HCT116 (cell line): ENCODE measurements at regions not wholly inside any gene's neighbourhood (a gene's known extent, or its start where the extent isn't known, plus 50 kb on each side); places are given as distances from the start of the nearest gene placed in this dataset.
"Not testable (repeated sequence)": the region's sequence is repeated elsewhere in the genome, so short reads cannot be mapped to it uniquely, and the experiment has no call there.

Source experiments
- EZH2 ChIP-seq: fragments of 200-600 bp; sonication (generic); IDR thresholded peaks from 2 replicates; pipeline ENCODE4 v1.6.1; 2017; ENCODE audit warnings: antibody characterized with exemption, mixed run types
- JUND ChIP-seq: IDR thresholded peaks from 2 replicates; pipeline ENCODE4 v1.6.1; 2012
- POLR2AphosphoS5 ChIP-seq: IDR thresholded peaks from 2 replicates; pipeline ENCODE4 v1.6.1; 2011; ENCODE audit warnings: mild to moderate bottlenecking, low read depth, low read length, moderate library complexity
- YY1 ChIP-seq: IDR thresholded peaks from 2 replicates; pipeline ENCODE4 v1.6.1; 2011; ENCODE audit warnings: low read length, low read depth, moderate library complexity, mild to moderate bottlenecking; ENCODE audit not compliant: insufficient replicate concordance; ENCODE audit errors: extremely low read depth
- TF ChIP-seq, protein P1 (sequence below), 3 experiments: fragments of 200-600 bp in 1 of 3; sonication (generic) in 1 of 3; IDR thresholded peaks in 2 of 3; conservative IDR thresholded peaks in 1 of 3; 2 replicates each; pipeline ENCODE4 v1.5.1; 2012 to 2017; ENCODE audit warnings: low read depth in 2 of 3, low read length in 2 of 3, antibody characterized with exemption in 1 of 3, borderline replicate concordance in 1 of 3, control low read depth in 1 of 3, mild to moderate bottlenecking in 1 of 3, mixed read lengths in 1 of 3, mixed run types in 1 of 3, moderate library complexity in 1 of 3; ENCODE audit not compliant: insufficient read depth in 1 of 3

DNA sequence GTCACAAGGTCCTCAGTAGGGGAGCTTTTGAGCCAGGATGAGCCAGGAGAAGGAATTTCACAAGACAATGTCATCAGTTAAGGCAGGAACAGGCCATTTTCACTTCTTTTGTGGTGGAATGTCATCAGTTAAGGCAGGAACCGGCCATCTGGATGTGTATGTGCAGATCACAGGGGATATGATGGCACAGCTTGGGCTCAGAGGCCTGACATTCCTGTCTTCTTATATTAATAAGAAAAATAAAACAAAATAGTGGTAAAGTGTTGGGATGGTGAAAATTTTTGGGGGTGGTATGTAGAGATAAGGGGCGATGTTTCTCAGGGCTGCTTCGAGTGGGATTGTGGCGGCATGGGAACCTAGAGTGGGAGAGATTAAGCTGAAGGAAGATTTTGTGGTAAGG, 484.5 kb upstream of the SLITRK5 start:
- not testable (repeated sequence) for TF ChIP-seq YY1, EZH2, POLR2AphosphoS5, JUND
- TF ChIP-seq, protein P1, sequence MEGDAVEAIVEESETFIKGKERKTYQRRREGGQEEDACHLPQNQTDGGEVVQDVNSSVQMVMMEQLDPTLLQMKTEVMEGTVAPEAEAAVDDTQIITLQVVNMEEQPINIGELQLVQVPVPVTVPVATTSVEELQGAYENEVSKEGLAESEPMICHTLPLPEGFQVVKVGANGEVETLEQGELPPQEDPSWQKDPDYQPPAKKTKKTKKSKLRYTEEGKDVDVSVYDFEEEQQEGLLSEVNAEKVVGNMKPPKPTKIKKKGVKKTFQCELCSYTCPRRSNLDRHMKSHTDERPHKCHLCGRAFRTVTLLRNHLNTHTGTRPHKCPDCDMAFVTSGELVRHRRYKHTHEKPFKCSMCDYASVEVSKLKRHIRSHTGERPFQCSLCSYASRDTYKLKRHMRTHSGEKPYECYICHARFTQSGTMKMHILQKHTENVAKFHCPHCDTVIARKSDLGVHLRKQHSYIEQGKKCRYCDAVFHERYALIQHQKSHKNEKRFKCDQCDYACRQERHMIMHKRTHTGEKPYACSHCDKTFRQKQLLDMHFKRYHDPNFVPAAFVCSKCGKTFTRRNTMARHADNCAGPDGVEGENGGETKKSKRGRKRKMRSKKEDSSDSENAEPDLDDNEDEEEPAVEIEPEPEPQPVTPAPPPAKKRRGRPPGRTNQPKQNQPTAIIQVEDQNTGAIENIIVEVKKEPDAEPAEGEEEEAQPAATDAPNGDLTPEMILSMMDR (IDR thresholded peaks at IDR 0.05 in 2 of 3, conservative IDR thresholded peaks at IDR 0.05 in 1 of 3; ENCODE audit: borderline replicate concordance in 1 of 3, insufficient read depth in 1 of 3, low read depth in 2 of 3, low read length in 2 of 3): not testable (repeated sequence)
